Astrocyte of the cerebellum (primary cell): ENCODE measurements at regions not wholly inside any gene's neighbourhood (a gene's known extent, or its start where the extent isn't known, plus 50 kb on each side); places are given as distances from the start of the nearest gene placed in this dataset.

Experiments
- DNase-seq: peaks from one replicate; pipeline ENCODE4 v3.0.0-alpha.2; 2011; ENCODE audit warnings: low read depth
- H3K4me3 ChIP-seq: 2 replicates; pipeline ENCODE4 v1.5.1; 2011; ENCODE audit warnings: mild to moderate bottlenecking, low read depth, low read length, moderate library complexity
- in situ Hi-C: cut with HindIII; loops from 2 replicates; pipeline ENCODE4 v1.10.0; 2017; ENCODE audit warnings: low sequenced_read_pairs
- TF ChIP-seq, protein P1 (sequence below): IDR thresholded peaks from 2 replicates; pipeline ENCODE4 v1.5.1; 2012; ENCODE audit warnings: low read length, low read depth, moderate library complexity, mild to moderate bottlenecking; ENCODE audit errors: missing control alignments

DNA sequence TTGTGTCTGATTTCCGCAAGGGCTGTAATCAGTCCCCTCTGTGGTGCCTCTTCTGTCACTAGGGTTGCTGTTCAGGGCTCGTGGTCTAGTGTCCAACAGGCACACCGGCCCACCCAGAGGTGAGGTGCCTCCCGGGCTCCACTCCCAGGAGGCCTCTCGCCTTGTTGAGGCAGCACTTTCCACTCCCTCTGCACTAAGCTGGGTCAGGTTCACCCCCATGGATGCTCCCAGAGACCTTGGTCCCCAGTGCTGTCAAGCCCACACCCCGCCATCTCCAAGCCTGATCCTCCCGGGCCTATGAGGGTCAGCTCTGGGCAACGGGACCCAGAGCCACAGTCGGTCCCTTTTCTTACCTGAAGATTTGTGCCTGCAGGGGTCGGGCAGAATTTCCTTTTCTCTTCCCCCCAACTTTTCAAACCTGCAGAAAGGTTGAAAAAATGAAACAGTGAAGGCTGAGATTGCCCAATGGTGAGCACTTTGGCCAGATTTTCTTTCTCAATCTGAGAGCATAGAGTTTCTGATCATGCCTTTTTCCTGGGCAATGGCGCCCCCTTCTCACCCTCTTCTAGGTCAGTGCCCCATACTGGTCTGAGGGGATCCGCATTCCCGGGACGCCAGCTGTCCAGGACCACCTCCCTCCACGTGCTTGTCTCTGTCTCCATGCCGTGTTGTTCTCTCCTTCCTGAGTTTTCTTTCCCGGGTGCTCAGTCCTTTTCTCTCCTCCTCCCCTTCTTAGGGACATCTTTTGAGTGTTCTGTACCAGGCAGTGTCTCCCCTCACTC lies 148.0 kb downstream of the ASB1 start:
- no peak for DNase-seq
- in situ Hi-C loops: no loop called here
- TF ChIP-seq, protein P1, sequence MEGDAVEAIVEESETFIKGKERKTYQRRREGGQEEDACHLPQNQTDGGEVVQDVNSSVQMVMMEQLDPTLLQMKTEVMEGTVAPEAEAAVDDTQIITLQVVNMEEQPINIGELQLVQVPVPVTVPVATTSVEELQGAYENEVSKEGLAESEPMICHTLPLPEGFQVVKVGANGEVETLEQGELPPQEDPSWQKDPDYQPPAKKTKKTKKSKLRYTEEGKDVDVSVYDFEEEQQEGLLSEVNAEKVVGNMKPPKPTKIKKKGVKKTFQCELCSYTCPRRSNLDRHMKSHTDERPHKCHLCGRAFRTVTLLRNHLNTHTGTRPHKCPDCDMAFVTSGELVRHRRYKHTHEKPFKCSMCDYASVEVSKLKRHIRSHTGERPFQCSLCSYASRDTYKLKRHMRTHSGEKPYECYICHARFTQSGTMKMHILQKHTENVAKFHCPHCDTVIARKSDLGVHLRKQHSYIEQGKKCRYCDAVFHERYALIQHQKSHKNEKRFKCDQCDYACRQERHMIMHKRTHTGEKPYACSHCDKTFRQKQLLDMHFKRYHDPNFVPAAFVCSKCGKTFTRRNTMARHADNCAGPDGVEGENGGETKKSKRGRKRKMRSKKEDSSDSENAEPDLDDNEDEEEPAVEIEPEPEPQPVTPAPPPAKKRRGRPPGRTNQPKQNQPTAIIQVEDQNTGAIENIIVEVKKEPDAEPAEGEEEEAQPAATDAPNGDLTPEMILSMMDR: no peak
- H3K4me3 ChIP-seq: no peak overlapping the region

DNA sequence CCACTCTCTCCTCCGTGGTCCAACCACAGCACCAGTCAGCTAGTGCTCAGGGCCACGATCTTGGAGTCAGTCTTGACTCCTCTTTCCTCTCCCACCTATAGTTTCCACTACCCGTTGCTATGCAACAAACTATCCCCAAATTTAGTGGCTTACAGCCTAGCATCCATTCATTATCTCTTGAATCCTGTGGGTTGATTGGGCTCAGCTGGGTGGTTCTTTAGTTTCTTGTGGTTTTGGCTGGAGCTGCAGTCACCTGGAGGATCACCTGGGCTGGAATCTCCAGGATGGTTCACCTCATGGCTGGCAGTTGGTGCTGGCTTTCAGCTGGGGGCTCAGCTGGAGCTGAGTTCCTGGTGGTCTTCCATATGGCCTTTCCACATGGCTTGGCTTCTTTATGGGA lies 149.9 kb downstream of the ASB1 start:
- H3K4me3 ChIP-seq: no peak overlapping the region
- DNase-seq: no peak
- TF ChIP-seq, protein P1: no peak
- in situ Hi-C loops: no loop called here

DNA sequence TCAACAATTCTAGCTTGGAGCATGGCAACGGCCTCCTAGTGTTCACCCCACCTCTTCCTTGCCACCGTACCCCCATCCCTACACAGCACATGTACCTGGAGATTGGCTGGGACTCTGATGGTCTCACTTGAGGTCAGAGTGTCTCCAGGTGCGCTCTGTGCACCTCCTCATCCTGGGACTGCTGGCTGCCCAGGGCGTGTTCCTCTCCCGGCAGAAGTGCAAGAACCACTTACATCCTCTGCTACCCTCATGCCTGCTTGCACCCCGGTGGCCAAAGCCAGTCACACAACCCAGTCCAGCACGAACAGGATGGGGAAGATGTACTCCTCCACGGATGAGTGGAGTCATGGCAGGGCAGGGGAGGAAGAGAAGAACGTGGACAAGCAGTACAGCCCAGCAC lies 151.5 kb downstream of the ASB1 start:
- H3K4me3 ChIP-seq: no peak overlapping the region
- no peak for DNase-seq
- TF ChIP-seq, protein P1: no peak
- in situ Hi-C loops: no loop called here

DNA sequence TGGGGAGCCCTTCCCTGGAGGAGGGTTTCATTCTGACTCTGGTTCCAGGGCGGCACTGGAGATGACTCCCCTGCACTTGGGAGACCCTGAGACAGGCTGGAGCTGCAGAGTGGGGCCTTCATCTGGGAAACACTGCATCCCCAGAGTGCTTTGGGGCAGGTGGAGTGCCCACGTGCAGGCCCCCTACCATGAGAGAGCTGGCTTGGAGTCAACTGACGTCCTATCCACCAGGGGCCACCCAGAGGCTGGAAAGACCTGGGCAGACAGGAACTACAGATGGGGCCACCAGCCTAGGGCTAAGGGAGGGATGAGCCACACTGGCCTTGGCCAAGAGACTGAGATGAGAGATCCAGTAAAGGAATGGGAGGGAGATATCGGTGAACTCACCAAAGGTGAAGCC lies 153.8 kb downstream of the ASB1 start:
- no peak overlapping the region for H3K4me3 ChIP-seq
- in situ Hi-C loops: no loop called here
- TF ChIP-seq, protein P1: no peak
- DNase-seq: no peak

DNA sequence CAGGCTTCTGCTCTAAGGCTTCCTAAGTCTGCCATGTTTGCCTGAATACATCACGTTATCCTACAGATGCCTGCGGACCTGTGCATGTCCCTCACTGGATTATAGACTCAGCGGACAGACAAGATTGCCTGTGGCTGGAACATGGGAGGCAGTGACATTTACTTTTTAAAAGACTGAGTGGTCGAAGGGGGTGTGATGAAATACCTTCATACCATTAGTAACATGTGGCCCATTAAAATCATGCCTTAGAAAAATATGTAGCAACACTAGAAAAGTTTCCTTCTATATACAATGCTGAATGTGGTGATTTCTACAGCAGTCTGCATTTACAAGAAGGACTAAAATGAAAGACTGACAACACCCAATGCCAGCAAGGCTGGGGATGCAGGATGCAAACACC lies 154.4 kb downstream of the ASB1 start:
- in situ Hi-C loops: no loop called here
- TF ChIP-seq, protein P1: no peak
- no peak for DNase-seq
- no peak overlapping the region for H3K4me3 ChIP-seq

DNA sequence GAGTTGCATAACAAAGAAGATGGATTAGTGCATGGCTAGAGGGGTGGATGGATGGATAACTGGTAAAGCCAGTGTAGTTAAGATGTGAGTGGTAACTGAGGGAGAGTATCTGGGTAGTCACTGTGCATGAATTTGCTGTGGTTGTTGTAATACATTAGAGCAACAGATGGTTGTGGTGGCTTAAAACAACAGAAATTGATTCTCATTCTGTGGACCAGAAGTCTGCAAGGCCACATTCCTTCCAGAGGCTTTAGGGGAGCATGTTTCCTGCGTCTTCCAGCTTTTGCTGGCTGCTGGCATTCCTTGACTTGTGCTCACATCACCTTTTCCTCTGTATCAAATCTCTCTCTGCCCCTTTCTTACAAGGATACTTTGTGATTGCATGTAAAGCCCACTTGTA lies 155.4 kb downstream of the ASB1 start:
- TF ChIP-seq, protein P1: no peak
- no peak overlapping the region for H3K4me3 ChIP-seq
- DNase-seq: peak; percentile 49
- in situ Hi-C loops: no loop called here
